GM12864 (cell line): ENCODE measurements at regions not wholly inside any gene's neighbourhood (a gene's known extent, or its start where the extent isn't known, plus 50 kb on each side); places are given as distances from the start of the nearest gene placed in this dataset.
A peak's percentile ranks its signal among the peaks of the same experiment; 100 is the strongest.

Experiments
- DNase-seq: peaks from one replicate; pipeline ENCODE4 v3.0.0-alpha.2; 2011; ENCODE audit warnings: low read depth
- H3K4me3 ChIP-seq: 2 replicates; pipeline ENCODE4 v1.5.1; 2011; ENCODE audit warnings: mild to moderate bottlenecking, low read depth, low read length, control low read depth
- TF ChIP-seq, protein P1 (sequence below): IDR thresholded peaks from 2 replicates; pipeline ENCODE4 v1.5.1; 2011; ENCODE audit warnings: low read depth, mild to moderate bottlenecking, moderate library complexity, low read length, control low read depth, inconsistent platforms; ENCODE audit errors: missing control alignments

DNA sequence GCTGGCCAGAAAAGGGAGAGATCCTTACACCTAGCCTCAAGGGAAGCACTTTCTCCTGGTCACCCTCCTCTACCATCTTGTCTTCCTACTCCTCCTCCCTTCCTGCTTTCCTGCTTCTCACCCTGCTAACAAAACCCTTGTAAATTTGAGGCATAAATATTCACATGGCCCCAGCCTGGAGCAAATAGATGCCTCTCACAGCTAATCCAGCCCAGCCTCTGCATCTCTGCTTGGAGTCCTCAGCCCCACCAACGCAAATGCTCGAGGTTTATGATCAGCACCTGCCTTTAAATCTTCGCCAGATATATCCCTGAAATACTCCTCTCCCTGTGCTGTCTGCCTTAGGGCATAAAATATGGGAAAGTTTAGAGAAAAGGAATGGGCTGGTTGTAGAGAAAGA lies 205.2 kb upstream of the CDH5 start:
- no peak for DNase-seq
- TF ChIP-seq, protein P1, sequence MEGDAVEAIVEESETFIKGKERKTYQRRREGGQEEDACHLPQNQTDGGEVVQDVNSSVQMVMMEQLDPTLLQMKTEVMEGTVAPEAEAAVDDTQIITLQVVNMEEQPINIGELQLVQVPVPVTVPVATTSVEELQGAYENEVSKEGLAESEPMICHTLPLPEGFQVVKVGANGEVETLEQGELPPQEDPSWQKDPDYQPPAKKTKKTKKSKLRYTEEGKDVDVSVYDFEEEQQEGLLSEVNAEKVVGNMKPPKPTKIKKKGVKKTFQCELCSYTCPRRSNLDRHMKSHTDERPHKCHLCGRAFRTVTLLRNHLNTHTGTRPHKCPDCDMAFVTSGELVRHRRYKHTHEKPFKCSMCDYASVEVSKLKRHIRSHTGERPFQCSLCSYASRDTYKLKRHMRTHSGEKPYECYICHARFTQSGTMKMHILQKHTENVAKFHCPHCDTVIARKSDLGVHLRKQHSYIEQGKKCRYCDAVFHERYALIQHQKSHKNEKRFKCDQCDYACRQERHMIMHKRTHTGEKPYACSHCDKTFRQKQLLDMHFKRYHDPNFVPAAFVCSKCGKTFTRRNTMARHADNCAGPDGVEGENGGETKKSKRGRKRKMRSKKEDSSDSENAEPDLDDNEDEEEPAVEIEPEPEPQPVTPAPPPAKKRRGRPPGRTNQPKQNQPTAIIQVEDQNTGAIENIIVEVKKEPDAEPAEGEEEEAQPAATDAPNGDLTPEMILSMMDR: no peak
- no peak overlapping the region for H3K4me3 ChIP-seq

DNA sequence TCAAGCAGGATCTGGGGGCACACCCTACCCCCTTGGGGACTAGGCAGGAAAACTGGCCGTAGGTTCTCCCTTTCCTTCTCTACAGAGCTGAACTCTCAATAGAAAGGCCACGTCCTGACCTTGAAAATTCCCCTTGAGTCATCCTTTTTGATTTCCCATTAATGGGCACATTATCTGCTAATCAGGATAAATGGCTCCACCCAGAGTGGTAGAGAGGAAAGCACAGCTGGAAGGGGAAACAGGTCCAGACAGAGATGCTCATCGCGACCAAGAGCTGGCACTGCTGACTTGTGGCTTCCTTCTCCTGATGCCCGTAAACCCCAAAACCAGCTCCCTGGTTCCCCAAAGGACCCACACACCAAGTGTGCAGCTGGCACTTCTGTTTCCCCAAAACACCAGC lies 206.5 kb upstream of the CDH5 start:
- no peak for DNase-seq
- no peak overlapping the region for H3K4me3 ChIP-seq
- TF ChIP-seq, protein P1: no peak

DNA sequence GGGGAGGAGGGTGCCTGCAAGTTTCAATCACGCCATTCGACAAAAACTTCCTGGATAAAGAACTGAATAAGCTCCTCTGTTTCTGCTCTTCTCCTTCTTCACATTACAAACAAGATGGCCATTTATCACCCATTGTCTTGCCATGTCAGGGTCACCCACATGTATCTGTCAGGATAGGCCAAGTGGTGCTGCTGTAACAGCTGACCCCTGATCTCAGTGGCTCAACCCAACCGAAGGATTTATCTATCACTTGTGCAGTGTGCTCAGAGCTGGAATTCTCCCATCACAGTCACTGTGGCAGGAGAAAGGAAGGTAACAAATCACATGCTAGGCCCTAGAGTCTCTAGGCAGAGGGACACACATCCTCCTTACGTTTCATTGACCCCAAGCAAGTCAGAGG lies 210.0 kb upstream of the CDH5 start:
- H3K4me3 ChIP-seq: no peak overlapping the region
- TF ChIP-seq, protein P1: no peak
- no peak for DNase-seq

DNA sequence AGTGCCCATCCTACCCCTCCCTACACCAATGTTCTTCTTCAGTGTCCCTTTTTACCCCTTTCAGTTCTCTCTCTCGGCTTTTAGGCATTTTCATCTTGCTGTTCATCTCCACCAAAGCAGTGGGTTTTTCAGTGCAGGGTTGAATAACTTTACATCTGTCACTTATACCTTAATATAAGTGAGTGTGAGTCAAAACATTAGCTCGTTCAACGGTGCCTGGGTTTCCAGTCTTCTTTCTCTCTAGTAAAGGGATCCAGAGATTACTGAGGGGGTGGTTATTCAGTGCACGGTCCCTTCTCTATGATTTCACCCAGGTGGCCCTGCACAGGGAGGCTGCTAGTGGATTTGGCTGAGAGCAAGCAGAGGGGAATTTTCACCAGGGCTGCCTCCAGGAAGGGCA lies 210.6 kb upstream of the CDH5 start:
- H3K4me3 ChIP-seq: no peak overlapping the region
- TF ChIP-seq, protein P1: no peak
- DNase-seq: peak; percentile 31

DNA sequence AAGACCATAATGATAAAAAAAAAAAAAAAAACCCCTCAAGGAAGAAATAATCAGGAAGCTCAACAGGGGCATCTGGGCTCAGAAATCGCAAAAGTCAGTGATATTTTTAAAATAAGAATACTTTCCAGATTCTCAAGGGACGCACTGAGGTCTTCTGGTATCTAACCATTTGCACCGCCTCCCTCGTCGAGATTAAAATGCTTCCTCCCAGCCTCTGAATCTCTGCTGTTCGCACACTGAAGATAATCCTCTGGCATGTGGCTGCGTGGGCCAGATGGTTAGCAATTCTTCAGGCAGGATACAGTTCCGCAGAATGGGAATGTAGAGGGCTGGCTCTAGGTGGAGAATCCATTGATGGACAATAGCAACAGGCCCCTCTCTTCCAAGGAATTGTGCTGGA lies 211.7 kb upstream of the CDH5 start:
- TF ChIP-seq, protein P1: no peak
- H3K4me3 ChIP-seq: no peak overlapping the region
- DNase-seq: no peak

DNA sequence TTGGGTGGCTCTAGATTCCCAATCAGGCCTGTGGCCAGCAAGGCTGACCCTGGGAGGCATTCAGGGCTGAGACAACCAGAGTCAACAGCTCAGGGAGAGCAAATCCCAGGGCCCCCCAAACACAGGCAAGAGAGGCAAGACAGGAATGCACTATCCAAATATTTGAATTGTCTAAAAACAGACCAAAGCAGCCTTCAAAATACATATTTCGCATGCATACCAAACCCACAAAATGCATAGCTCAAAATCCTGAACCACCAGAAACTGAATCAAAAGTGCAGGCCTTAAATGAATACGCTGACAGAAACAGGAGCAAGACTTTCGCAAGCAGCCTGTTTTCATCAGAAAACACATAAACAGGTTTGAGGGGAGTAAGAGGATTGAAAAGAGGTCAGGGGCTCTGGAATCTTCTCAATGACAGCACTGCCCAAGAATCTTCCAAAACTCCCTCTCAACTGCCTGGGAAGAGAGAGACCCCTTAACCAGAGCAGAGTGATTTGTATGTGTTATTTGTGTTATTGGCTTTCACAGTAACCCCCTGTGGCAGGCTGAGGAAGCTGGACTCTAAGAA lies 213.6 kb upstream of the CDH5 start:
- no peak overlapping the region for H3K4me3 ChIP-seq
- DNase-seq: no peak
- TF ChIP-seq, protein P1: no peak

DNA sequence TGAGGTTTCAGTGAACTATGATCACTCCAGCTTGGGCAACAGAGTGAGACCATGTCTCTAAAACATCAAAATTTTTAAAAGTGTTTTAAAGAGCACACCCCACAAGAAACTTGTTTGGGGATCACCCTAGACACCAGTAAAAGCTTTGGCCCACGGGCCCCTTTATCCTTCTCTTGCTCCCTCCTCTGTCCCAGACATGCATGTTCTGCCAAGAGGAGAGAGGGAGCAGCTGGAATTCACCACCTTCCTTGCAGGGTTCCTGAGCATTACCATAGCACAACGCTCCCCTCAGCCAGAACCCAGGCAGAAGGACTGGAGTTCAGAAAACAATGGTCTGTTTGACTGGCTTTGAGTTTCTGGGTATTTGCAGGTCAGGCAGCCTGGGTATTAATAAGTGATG lies 214.3 kb upstream of the CDH5 start:
- DNase-seq: no peak
- H3K4me3 ChIP-seq: no peak overlapping the region
- TF ChIP-seq, protein P1: no peak
